Keratinocyte (primary cell): ENCODE measurements at regions not wholly inside any gene's neighbourhood (a gene's known extent, or its start where the extent isn't known, plus 50 kb on each side); places are given as distances from the start of the nearest gene placed in this dataset.

Experiments used
- DNase-seq: peaks from one replicate; pipeline ENCODE4 v3.0.0-alpha.2; 2011; ENCODE audit warnings: low read depth, missing footprints, low spot score
- FAIRE-seq: peaks from 2 replicates; lab custom pipeline; 2011; peaks lifted over from hg19 to GRCh38; lab: Jason Lieb, UNC
- H2AFZ ChIP-seq: 2 replicates; pipeline ENCODE4 v1.6.0; 2012; ENCODE audit warnings: low read length, control low read depth, inconsistent platforms; ENCODE audit not compliant: control insufficient read depth
- H3K27ac ChIP-seq: 2 replicates; pipeline ENCODE4 v1.5.1; 2011; ENCODE audit warnings: low read length; ENCODE audit not compliant: control insufficient read depth, insufficient read depth
- H3K27me3 ChIP-seq: 3 replicates; pipeline ENCODE4 v1.6.0; 2011; ENCODE audit warnings: low read length; ENCODE audit not compliant: control insufficient read depth, insufficient read depth; ENCODE audit errors: extremely low read depth
- H3K36me3 ChIP-seq, 2 experiments: 2 replicates in 1 of 2; 3 replicates in 1 of 2; pipeline ENCODE4 v1.5.1; 2011; ENCODE audit warnings: low read length in 2 of 2, mild to moderate bottlenecking in 1 of 2; ENCODE audit not compliant: control insufficient read depth in 2 of 2, insufficient read depth in 2 of 2; ENCODE audit errors: extremely low read depth in 1 of 2
- H3K4me1 ChIP-seq: 3 replicates; pipeline ENCODE4 v1.5.1; 2011; ENCODE audit warnings: low read length; ENCODE audit not compliant: control insufficient read depth, insufficient read depth; ENCODE audit errors: extremely low read depth
- H3K4me2 ChIP-seq: 3 replicates; pipeline ENCODE4 v1.6.0; 2011; ENCODE audit warnings: low read depth, low read length; ENCODE audit not compliant: control insufficient read depth, insufficient read depth; ENCODE audit errors: extremely low read depth
- H3K4me3 ChIP-seq, 3 experiments: fragments of 200-600 bp in 1 of 3; sonication (generic) in 1 of 3; 2 replicates in 2 of 3; 3 replicates in 1 of 3; pipeline ENCODE4 v1.5.1; 2011 to 2016; ENCODE audit warnings: low read length in 3 of 3, mild to moderate bottlenecking in 3 of 3, control low read depth in 2 of 3, inconsistent platforms in 1 of 3, low read depth in 1 of 3, mixed read lengths in 1 of 3, mixed run types in 1 of 3, moderate library complexity in 1 of 3; ENCODE audit not compliant: control insufficient read depth in 2 of 3, insufficient read depth in 2 of 3; ENCODE audit errors: extremely low read depth in 1 of 3
- H3K79me2 ChIP-seq: 2 replicates; pipeline ENCODE4 v1.6.0; 2012; ENCODE audit warnings: low read length; ENCODE audit not compliant: control insufficient read depth, insufficient read depth
- H3K9ac ChIP-seq: 3 replicates; pipeline ENCODE4 v1.6.0; 2011; ENCODE audit warnings: low read length; ENCODE audit not compliant: control insufficient read depth, insufficient read depth; ENCODE audit errors: extremely low read depth
- H3K9me1 ChIP-seq: 3 replicates; pipeline ENCODE4 v1.6.0; 2011; ENCODE audit warnings: low read length; ENCODE audit not compliant: control insufficient read depth, insufficient read depth; ENCODE audit errors: extremely low read depth
- H3K9me3 ChIP-seq: 2 replicates; pipeline ENCODE4 v1.5.1; 2012; ENCODE audit warnings: low read depth, low read length; ENCODE audit not compliant: control insufficient read depth
- H4K20me1 ChIP-seq: 3 replicates; pipeline ENCODE4 v1.6.0; 2011; ENCODE audit warnings: low read length; ENCODE audit not compliant: control insufficient read depth, insufficient read depth; ENCODE audit errors: extremely low read depth
- EZH2 ChIP-seq: IDR thresholded peaks from one replicate; pipeline ENCODE4 v1.6.1; 2012; ENCODE audit warnings: inconsistent platforms, mild to moderate bottlenecking, low read length, moderate library complexity
- dilution Hi-C: fragments of 300-500 bp; cut with MboI; formaldehyde crosslinking; loops from one replicate; pipeline ENCODE4 v1.7.0; 2020; ENCODE audit warnings: low sequenced_read_pairs; ENCODE audit not compliant: extremely low pct_ligation_motif_present
- TF ChIP-seq, protein P1 (sequence below), 3 experiments: IDR thresholded peaks in 1 of 3; conservative IDR thresholded peaks in 1 of 3; optimal IDR thresholded peaks in 1 of 3; 2 replicates in 2 of 3; 3 replicates in 1 of 3; pipeline versions ENCODE3 to v1.5.1; 2011; ENCODE audit warnings: low read length in 3 of 3, mild to moderate bottlenecking in 3 of 3, moderate library complexity in 2 of 3, control low read depth in 1 of 3, inconsistent platforms in 1 of 3; ENCODE audit not compliant: insufficient read depth in 2 of 3; ENCODE audit errors: extremely low read depth in 1 of 3

DNA sequence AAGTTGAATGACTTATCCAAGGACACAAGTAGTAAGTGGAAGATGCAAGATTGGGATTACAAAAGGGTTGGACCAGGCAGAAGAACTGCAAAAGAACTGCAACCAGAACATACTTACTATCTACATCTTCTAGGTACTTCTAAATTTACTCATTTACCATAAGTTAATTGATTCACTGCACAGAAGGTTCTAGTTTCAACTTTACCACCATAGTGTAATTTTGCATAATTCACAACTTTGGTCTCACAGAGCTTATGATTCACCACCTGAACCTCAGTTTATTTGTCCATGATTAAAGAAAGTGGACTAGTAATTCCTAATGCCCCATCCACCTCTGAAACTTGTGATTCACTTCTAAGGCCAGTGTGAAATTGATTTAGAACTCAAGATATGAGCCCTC, 236.8 kb upstream of the UBE2E2 start:
- Histone ChIP-seq H3K9ac (no peak overlapping the region), H3K4me3 (no peak overlapping the region), H4K20me1 (no peaks in the 10 kb centered on the region), H3K79me2 (no peaks in the 10 kb centered on the region), H3K36me3 (no peaks in the 10 kb centered on the region), H3K9me3 (no peaks in the 10 kb centered on the region), H2AFZ (no peak overlapping the region), H3K4me2 (no peak overlapping the region), H3K9me1 (no peaks in the 10 kb centered on the region), H3K4me1 (no peaks in the 10 kb centered on the region), H3K27ac (no peak overlapping the region), H3K27me3 (peaks cover 4% of the 10 kb centered on the region)
- TF ChIP-seq EZH2 = no peak
- TF ChIP-seq, protein P1, sequence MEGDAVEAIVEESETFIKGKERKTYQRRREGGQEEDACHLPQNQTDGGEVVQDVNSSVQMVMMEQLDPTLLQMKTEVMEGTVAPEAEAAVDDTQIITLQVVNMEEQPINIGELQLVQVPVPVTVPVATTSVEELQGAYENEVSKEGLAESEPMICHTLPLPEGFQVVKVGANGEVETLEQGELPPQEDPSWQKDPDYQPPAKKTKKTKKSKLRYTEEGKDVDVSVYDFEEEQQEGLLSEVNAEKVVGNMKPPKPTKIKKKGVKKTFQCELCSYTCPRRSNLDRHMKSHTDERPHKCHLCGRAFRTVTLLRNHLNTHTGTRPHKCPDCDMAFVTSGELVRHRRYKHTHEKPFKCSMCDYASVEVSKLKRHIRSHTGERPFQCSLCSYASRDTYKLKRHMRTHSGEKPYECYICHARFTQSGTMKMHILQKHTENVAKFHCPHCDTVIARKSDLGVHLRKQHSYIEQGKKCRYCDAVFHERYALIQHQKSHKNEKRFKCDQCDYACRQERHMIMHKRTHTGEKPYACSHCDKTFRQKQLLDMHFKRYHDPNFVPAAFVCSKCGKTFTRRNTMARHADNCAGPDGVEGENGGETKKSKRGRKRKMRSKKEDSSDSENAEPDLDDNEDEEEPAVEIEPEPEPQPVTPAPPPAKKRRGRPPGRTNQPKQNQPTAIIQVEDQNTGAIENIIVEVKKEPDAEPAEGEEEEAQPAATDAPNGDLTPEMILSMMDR (optimal IDR thresholded peaks at IDR 0.05 in 1 of 3, IDR thresholded peaks at IDR 0.05 in 1 of 3, conservative IDR thresholded peaks at IDR 0.05 in 1 of 3; ENCODE audit: extremely low read depth in 1 of 3, insufficient read depth in 2 of 3, low read length in 3 of 3) = no peak
- FAIRE-seq = no peak
- dilution Hi-C loops = no loop called here
- no peak for DNase-seq

DNA sequence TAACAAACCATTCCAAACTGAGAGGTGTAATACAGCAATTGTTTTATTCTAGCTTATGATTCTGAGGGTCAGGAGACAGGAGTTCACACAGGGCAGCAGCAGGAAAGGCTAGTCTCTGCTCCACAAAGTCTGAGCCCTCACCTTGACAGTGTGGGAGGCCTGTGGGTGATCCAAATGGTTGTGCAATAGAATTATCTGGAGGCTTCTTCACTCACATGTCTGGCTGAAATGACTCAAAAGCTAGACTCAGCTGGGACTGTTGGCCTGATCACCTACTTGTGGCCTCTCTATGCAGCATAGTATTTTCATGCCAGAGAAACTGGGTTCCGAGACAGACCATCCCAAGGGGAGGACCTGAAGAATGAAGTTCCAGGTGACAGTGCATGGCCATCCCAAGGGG, 233.9 kb upstream of the UBE2E2 start:
- no peaks in the 10 kb centered on the region for H3K36me3 ChIP-seq
- DNase-seq = no peak
- dilution Hi-C loops = no loop called here
- no peaks in the 10 kb centered on the region for H3K79me2 ChIP-seq
- FAIRE-seq = no peak
- H3K4me2 ChIP-seq = no peak overlapping the region
- H3K9me1 ChIP-seq = no peaks in the 10 kb centered on the region
- no peaks in the 10 kb centered on the region for H4K20me1 ChIP-seq
- H3K4me1 ChIP-seq = no peaks in the 10 kb centered on the region
- no peak overlapping the region for H3K9ac ChIP-seq
- H3K27ac ChIP-seq = no peak overlapping the region
- H3K4me3 ChIP-seq = no peak overlapping the region
- H3K9me3 ChIP-seq = no peaks in the 10 kb centered on the region
- no peak overlapping the region for H2AFZ ChIP-seq
- peaks cover 4% of the 10 kb centered on the region for H3K27me3 ChIP-seq
- TF ChIP-seq, protein P1 (optimal IDR thresholded peaks at IDR 0.05 in 1 of 3, IDR thresholded peaks at IDR 0.05 in 1 of 3, conservative IDR thresholded peaks at IDR 0.05 in 1 of 3; ENCODE audit: extremely low read depth in 1 of 3, insufficient read depth in 2 of 3, low read length in 3 of 3) = no peak
- no peak for TF ChIP-seq EZH2
